CD4-positive, CD25-positive, alpha-beta regulatory T cell (primary cell): ENCODE measurements at regions not wholly inside any gene's neighbourhood (a gene's known extent, or its start where the extent isn't known, plus 50 kb on each side); places are given as distances from the start of the nearest gene placed in this dataset.

ENCODE experiments used
- ATAC-seq, 2 donors: fragments of 150-1000 bp; cut with Tn5 transposase; one replicate each; pipeline ENCODE4 v1.10.0; 2021; ENCODE audit warnings: low read depth in 2 of 2, moderate number of reproducible peaks in 2 of 2, moderate library complexity in 1 of 2
- DNase-seq, 3 donors: peaks; one replicate each; pipeline versions ENCODE4 v3.0.0 to v3.0.0-alpha.2; 2012 to 2022; ENCODE audit warnings: mixed read lengths in 1 of 3
- H3K27ac ChIP-seq: one replicate; pipeline ENCODE4 v1.7.0; 2013; ENCODE audit warnings: mild to moderate bottlenecking, low read length; ENCODE audit not compliant: insufficient read depth, poor library complexity, severe bottlenecking
- H3K27me3 ChIP-seq: one replicate; pipeline ENCODE4 v1.7.0; 2013; ENCODE audit warnings: low read length; ENCODE audit not compliant: control insufficient read depth, insufficient read depth
- H3K36me3 ChIP-seq: one replicate; pipeline ENCODE4 v1.7.0; 2013; ENCODE audit warnings: mild to moderate bottlenecking, low read length, moderate library complexity; ENCODE audit not compliant: control insufficient read depth, insufficient read depth
- H3K4me1 ChIP-seq: 2 replicates; pipeline ENCODE4 v1.7.0; 2013; ENCODE audit warnings: mild to moderate bottlenecking, low read length; ENCODE audit not compliant: insufficient read depth, control insufficient read depth, poor library complexity, severe bottlenecking
- H3K4me3 ChIP-seq: one replicate; pipeline ENCODE4 v1.7.0; 2013; ENCODE audit warnings: low read depth, mild to moderate bottlenecking, low read length, moderate library complexity
- H3K9me3 ChIP-seq, 2 experiments: 1 replicate in 1 of 2; 2 replicates in 1 of 2; pipeline ENCODE4 v1.7.0; 2013; ENCODE audit warnings: low read length in 2 of 2, mild to moderate bottlenecking in 1 of 2, moderate library complexity in 1 of 2; ENCODE audit not compliant: control insufficient read depth in 2 of 2
- H3K27ac Mint-ChIP-seq, 3 donors: one replicate each; pipeline ENCODE4 v1.8.0; 2020 to 2022; ENCODE audit warnings: mild to moderate bottlenecking in 3 of 3, mixed read lengths in 3 of 3, moderate library complexity in 2 of 3
- H3K27me3 Mint-ChIP-seq: one replicate; pipeline ENCODE4 v1.8.0; 2022; ENCODE audit warnings: mild to moderate bottlenecking, mixed read lengths
- H3K36me3 Mint-ChIP-seq: one replicate; pipeline ENCODE4 v1.8.0; 2020; ENCODE audit warnings: mixed read lengths
- H3K4me1 Mint-ChIP-seq, 4 donors: one replicate each; pipeline ENCODE4 v1.8.0; 2020 to 2022; ENCODE audit warnings: mixed read lengths in 4 of 4, mild to moderate bottlenecking in 1 of 4
- H3K4me3 Mint-ChIP-seq, 4 donors: one replicate each; pipeline ENCODE4 v1.8.0; 2020 to 2022; ENCODE audit warnings: mild to moderate bottlenecking in 4 of 4, mixed read lengths in 4 of 4, moderate library complexity in 3 of 4
- H3K9me3 Mint-ChIP-seq, 7 donors: one replicate each; pipeline ENCODE4 v1.8.0; 2020 to 2022; ENCODE audit warnings: mixed read lengths in 7 of 7, mild to moderate bottlenecking in 3 of 7, moderate library complexity in 2 of 7

- Histone ChIP-seq H3K27me3 (no peaks in the 10 kb centered on the region), H3K4me3 (no peak overlapping the region), H3K27ac (no peak overlapping the region), H3K9me3 (no peaks in the 10 kb centered on the region), H3K4me1 (no peaks in the 10 kb centered on the region), H3K36me3 (no peaks in the 10 kb centered on the region)
- Mint-ChIP-seq H3K4me3 (no peak overlapping the region), H3K9me3 (peaks cover 0 to 4% (median 2%) of the 10 kb centered on the region in 7 donors), H3K36me3 (no peaks in the 10 kb centered on the region), H3K27ac (no peak overlapping the region), H3K27me3 (no peaks in the 10 kb centered on the region), H3K4me1 (peaks cover 0 to 2% (median 0%) of the 10 kb centered on the region in 4 donors)
- ATAC-seq (no peak), DNase-seq (no peak)
Measured at GRCh38 chr1:187236199-187236598, 407.4 kb downstream of the PLA2G4A start.

- Mint-ChIP-seq H3K36me3 (no peaks in the 10 kb centered on the region), H3K9me3 (peaks cover 0 to 4% (median 2%) of the 10 kb centered on the region in 7 donors), H3K4me3 (no peak overlapping the region), H3K27me3 (no peaks in the 10 kb centered on the region), H3K27ac (no peak overlapping the region), H3K4me1 (peaks cover 0 to 5% (median 0%) of the 10 kb centered on the region in 4 donors)
- ATAC-seq (no peak), DNase-seq (no peak)
- no peak overlapping the region for H3K4me3 ChIP-seq
- H3K27ac ChIP-seq: no peak overlapping the region
- H3K36me3 ChIP-seq: no peaks in the 10 kb centered on the region
- no peaks in the 10 kb centered on the region for H3K4me1 ChIP-seq
- no peaks in the 10 kb centered on the region for H3K27me3 ChIP-seq
- H3K9me3 ChIP-seq: no peaks in the 10 kb centered on the region
Measured at GRCh38 chr1:187236676-187237075, 407.9 kb downstream of the PLA2G4A start.

GRCh38 chr1:187237542-187237941, 408.8 kb downstream of the PLA2G4A start:
- Mint-ChIP-seq H3K27ac (no peak overlapping the region), H3K4me3 (no peak overlapping the region), H3K4me1 (peaks cover 0 to 5% (median 0%) of the 10 kb centered on the region in 4 donors), H3K27me3 (no peaks in the 10 kb centered on the region), H3K36me3 (no peaks in the 10 kb centered on the region), H3K9me3 (peaks cover 0 to 4% (median 2%) of the 10 kb centered on the region in 7 donors)
- H3K27me3 ChIP-seq: no peaks in the 10 kb centered on the region
- H3K4me1 ChIP-seq: no peaks in the 10 kb centered on the region
- no peaks in the 10 kb centered on the region for H3K9me3 ChIP-seq
- H3K27ac ChIP-seq: no peak overlapping the region
- no peaks in the 10 kb centered on the region for H3K36me3 ChIP-seq
- no peak for ATAC-seq
- no peak overlapping the region for H3K4me3 ChIP-seq
- no peak for DNase-seq

- Mint-ChIP-seq H3K4me1 (peaks cover 0 to 5% (median 0%) of the 10 kb centered on the region in 4 donors), H3K27ac (no peak overlapping the region), H3K27me3 (no peaks in the 10 kb centered on the region), H3K36me3 (no peaks in the 10 kb centered on the region), H3K9me3 (peaks cover 0 to 18% (median 3%) of the 10 kb centered on the region in 7 donors), H3K4me3 (no peak overlapping the region)
- no peak overlapping the region for H3K4me3 ChIP-seq
- no peak for DNase-seq
- no peaks in the 10 kb centered on the region for H3K4me1 ChIP-seq
- ATAC-seq: no peak
- no peaks in the 10 kb centered on the region for H3K27me3 ChIP-seq
- no peaks in the 10 kb centered on the region for H3K36me3 ChIP-seq
- no peak overlapping the region for H3K27ac ChIP-seq
- no peaks in the 10 kb centered on the region for H3K9me3 ChIP-seq
Measured at GRCh38 chr1:187241971-187242370, 413.2 kb downstream of the PLA2G4A start.

GRCh38 chr1:187244623-187245022, 415.9 kb downstream of the PLA2G4A start:
- Mint-ChIP-seq H3K27ac (no peak overlapping the region), H3K4me3 (no peak overlapping the region), H3K36me3 (no peaks in the 10 kb centered on the region), H3K27me3 (no peaks in the 10 kb centered on the region), H3K9me3 (peaks cover 0 to 21% (median 5%) of the 10 kb centered on the region in 7 donors), H3K4me1 (peaks cover 0 to 5% (median 0%) of the 10 kb centered on the region in 4 donors)
- no peak for DNase-seq
- H3K27ac ChIP-seq: no peak overlapping the region
- no peaks in the 10 kb centered on the region for H3K4me1 ChIP-seq
- H3K36me3 ChIP-seq: no peaks in the 10 kb centered on the region
- ATAC-seq: no peak
- H3K4me3 ChIP-seq: no peak overlapping the region
- H3K27me3 ChIP-seq: no peaks in the 10 kb centered on the region
- no peaks in the 10 kb centered on the region for H3K9me3 ChIP-seq

- no peak for ATAC-seq
- Histone ChIP-seq H3K4me1 (no peaks in the 10 kb centered on the region), H3K27me3 (no peaks in the 10 kb centered on the region), H3K4me3 (no peak overlapping the region), H3K27ac (no peak overlapping the region), H3K9me3 (no peaks in the 10 kb centered on the region), H3K36me3 (no peaks in the 10 kb centered on the region)
- peaks cover 0 to 21% (median 5%) of the 10 kb centered on the region in 7 donors for H3K9me3 Mint-ChIP-seq
- H3K27me3 Mint-ChIP-seq: no peaks in the 10 kb centered on the region
- DNase-seq: no peak
- H3K4me1 Mint-ChIP-seq: peaks cover 0 to 5% (median 0%) of the 10 kb centered on the region in 4 donors
- H3K36me3 Mint-ChIP-seq: no peaks in the 10 kb centered on the region
- H3K27ac Mint-ChIP-seq: no peak overlapping the region
- no peak overlapping the region for H3K4me3 Mint-ChIP-seq
Measured at GRCh38 chr1:187245201-187245600, 416.5 kb downstream of the PLA2G4A start.

GRCh38 chr1:187249196-187249595, 420.4 kb downstream of the PLA2G4A start:
- H3K4me1 ChIP-seq: no peaks in the 10 kb centered on the region
- no peak overlapping the region for H3K4me3 ChIP-seq
- no peak for ATAC-seq
- Mint-ChIP-seq H3K4me1 (no peaks in the 10 kb centered on the region), H3K9me3 (peaks cover 0 to 13% (median 3%) of the 10 kb centered on the region in 7 donors), H3K36me3 (no peaks in the 10 kb centered on the region), H3K27me3 (no peaks in the 10 kb centered on the region), H3K27ac (no peak overlapping the region), H3K4me3 (no peak overlapping the region)
- no peak for DNase-seq
- no peak overlapping the region for H3K27ac ChIP-seq
- H3K9me3 ChIP-seq: no peaks in the 10 kb centered on the region
- H3K27me3 ChIP-seq: no peaks in the 10 kb centered on the region
- H3K36me3 ChIP-seq: no peaks in the 10 kb centered on the region

- Histone ChIP-seq H3K9me3 (no peaks in the 10 kb centered on the region), H3K27ac (no peak overlapping the region), H3K36me3 (no peaks in the 10 kb centered on the region), H3K4me1 (no peaks in the 10 kb centered on the region), H3K4me3 (no peak overlapping the region), H3K27me3 (no peaks in the 10 kb centered on the region)
- Mint-ChIP-seq H3K27ac (no peak overlapping the region), H3K27me3 (no peaks in the 10 kb centered on the region), H3K9me3 (peaks cover 0 to 7% (median 0%) of the 10 kb centered on the region in 7 donors), H3K36me3 (no peaks in the 10 kb centered on the region), H3K4me1 (no peaks in the 10 kb centered on the region), H3K4me3 (no peak overlapping the region)
- ATAC-seq (no peak), DNase-seq (no peak)
Measured at GRCh38 chr1:187252923-187253322, 424.2 kb downstream of the PLA2G4A start.
